Renal pelvis (tissue), 1 donor: ENCODE measurements at regions not wholly inside any gene's neighbourhood (a gene's known extent, or its start where the extent isn't known, plus 50 kb on each side); places are given as distances from the start of the nearest gene placed in this dataset.
"Not testable (repeated sequence)": the region's sequence is repeated elsewhere in the genome, so short reads cannot be mapped to it uniquely, and the experiment has no call there.

Source experiments
- DNase-seq: peaks from one replicate; pipeline ENCODE4 v3.0.0-alpha.2; 2013

- DNase-seq, result no peak
Observed at GRCh38 chr5:160479220-160479619, 57.6 kb downstream of the PTTG1 start.

GRCh38 chr5:160479926-160480325, 58.3 kb downstream of the PTTG1 start:
- DNase-seq, result no peak

GRCh38 chr5:160480652-160481051, 59.0 kb downstream of the PTTG1 start:
- no peak for DNase-seq

GRCh38 chr5:160484678-160485077, 63.0 kb downstream of the PTTG1 start:
- DNase-seq, result no peak

DNA sequence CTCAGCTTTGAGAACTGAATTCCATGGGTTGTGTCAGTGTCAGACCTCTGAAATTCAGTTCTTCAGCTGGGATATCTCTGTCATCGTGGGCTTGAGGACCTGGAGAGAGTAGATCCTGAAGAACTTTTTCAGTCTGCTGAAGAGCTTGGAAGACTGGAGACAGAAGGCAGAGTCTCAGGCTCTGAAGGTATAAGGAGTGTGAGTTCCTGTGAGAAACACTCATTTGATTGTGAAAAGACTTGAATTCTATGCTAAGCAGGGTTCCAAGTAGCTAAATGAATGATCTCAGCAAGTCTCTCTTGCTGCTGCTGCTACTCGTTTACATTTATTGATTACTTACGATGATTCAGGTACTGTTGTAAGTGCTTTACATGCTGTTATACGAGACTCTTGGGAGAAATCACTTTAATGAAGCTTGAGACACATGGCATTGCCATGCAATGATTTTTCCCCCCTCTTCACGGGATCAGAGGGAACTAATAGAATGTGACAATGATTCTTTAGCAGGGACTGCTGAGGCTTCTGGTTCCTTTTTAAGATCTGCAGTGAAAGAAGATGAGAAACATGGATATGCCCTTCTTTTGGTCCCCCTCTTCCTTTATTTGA, 63.8 kb downstream of the PTTG1 start:
- DNase-seq, result no peak

DNA sequence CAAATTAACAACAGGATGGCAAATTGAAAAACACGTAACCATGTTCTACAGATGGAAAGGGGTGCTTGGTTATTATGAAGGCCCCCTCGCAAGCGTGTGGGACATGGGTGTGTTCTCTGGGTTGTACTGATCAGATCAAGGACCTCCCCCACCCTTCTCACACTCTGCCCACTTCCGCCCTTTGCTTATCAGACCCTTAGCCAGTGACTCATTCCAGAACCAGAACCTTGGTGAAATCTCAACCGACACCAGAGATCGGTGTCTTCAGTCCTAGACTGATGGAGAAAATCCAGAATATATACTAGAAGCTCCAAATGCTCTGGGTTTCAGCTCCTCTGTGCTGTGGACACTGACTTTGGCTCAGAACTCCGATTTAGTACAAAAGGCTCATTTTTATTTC, 64.9 kb downstream of the PTTG1 start:
- DNase-seq, result no peak

- no peak for DNase-seq
Observed at GRCh38 chr5:160488394-160489325, 67.0 kb downstream of the PTTG1 start.

DNA sequence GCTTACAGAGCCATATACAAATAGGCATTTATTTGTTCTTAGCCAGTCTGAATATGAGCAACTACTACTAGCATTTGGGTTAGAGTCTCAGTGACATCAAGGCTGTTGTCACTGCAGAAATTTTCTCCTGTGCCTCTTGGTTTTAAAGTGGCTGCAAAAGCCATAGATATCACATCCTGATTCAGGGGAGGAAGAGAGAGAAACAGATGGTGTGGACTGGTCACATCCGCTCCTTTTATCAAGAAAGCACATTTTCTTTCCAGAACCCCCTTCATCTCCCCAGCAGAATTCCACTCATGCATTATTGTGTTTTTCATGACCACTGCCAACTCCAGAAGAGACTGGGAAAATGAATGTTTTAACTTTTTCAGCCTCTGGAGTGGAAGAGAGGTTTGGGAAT, 69.8 kb downstream of the PTTG1 start:
- DNase-seq, result no peak

DNA sequence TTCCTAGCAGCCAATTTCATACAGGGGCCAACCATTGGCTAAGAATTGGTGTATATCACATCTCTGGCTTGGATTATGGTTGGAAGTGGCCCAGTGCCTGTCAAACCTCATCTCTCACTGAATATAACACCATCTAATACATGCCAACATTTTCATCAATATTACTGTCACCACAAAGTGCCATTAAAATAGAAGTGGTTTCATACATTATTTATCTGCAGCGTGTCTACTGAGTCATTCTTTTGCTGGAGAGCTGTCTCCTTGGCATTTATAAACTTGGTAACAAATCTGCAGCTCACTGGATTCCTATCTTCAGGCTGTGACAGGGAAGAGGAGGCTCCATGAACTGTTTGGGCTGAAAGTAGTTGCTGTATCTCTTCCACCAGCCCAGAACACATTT, 70.9 kb downstream of the PTTG1 start:
- DNase-seq, result no peak

- DNase-seq, result no peak
Observed at GRCh38 chr5:160493806-160494338, 72.2 kb downstream of the PTTG1 start.

- DNase-seq, result no peak
Observed at GRCh38 chr5:160494451-160494850, 72.8 kb downstream of the PTTG1 start.

DNA sequence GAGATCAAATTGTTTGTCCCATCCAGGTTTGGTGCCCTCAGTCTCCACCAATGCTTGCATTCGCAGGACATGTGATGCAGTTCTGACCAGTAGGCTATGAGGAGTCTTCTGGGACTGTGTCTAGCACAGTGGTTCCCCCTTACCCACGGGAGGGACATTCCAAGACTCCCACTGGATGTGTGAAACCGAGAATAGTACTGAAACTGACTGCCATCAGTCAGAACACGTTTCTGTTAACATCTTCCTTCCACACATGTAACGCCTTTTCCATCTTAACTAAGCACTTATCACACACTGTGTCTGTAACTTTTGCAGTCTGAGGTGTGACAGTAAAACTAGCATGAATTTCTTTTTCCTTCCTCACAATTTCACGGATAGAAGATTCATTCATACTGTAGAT, 74.7 kb downstream of the PTTG1 start:
- no peak for DNase-seq

DNA sequence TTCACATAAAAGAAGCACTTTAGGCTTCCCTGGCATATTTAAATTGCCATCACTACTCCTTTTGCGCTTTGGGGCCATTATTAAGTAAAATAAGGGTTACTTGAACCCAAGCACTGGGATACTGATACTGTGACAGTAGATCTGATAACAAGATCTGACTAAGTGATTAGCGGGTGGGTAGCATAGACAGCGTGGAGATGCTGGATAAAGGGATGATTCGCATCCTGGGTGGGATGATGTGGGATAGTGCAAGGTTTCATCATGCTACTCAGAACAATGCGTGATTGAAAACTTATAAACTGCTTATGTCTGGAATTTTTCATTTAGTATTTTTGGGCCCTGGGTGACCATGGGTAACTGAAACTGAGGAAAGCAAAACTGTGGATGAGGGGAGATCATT, 75.1 kb downstream of the PTTG1 start:
- no peak for DNase-seq

DNA sequence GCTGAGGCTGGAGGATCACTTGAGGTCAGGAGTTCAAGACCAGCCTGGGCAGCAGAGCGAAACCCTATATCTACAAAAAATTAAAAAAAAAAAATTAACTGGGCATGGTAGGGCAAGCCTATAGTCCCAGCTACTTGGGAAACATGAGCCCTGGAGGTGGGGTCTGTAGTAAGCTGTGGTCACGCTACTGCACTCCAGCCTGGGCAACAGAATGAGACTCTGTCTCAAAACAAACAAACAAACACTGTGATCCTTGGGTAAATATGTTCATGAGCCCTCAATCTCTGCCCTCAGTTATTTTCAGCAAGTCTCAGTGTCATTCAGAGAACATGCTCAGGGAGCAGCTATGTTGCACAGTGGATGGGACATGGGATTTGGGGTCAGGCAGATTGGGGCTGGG, 76.2 kb downstream of the PTTG1 start:
- DNase-seq, result peak; percentile 21

- DNase-seq, result not testable (repeated sequence)
Observed at GRCh38 chr5:160498441-160499043, 76.9 kb downstream of the PTTG1 start.

DNA sequence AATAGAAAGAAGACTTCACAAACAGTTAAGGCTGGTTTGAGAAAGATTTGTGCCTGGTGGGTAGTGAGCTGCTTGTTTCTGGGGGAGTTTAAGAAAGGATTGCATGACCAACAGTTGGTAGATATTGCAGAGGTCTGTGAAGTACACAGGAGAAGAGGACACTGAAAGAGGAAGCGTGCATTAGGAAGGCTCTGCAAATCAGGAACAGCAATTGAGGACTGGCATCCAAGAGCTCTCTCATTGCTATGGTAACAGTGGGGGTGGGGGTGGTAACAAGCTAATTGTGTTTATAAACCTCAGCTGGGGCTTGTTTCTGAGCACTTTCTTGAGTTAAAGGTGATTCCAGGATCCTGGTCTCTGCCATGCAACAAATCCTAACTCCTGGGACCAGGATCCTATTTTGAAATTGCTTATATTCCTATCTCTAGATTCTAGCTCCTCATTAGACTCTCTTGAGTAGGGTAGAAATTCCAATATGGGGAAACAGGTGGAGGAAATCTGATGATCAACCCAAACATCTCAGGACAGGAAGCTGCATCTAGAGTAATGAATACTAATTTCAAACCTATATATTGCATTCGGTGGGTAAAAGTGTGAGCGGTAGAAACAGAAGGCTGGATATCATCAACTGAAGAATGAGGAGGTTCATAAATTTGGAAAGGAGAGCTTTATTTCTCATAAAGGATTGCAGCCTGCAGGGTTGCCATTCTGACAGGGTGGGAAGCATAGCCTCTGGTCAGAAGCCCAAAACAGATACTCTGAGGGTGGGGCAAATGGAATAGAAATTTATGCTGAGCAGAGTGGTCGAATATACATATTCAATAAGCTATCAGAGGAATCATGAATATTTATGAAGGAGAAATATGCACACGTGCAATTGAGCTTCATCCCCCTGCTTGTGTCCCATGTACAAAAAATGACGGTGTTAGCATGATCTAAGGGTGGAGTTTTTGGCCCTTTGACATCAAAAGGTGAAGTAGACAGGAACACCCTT, 79.4 kb downstream of the PTTG1 start:
- DNase-seq, result no peak

- DNase-seq, result no peak
Observed at GRCh38 chr5:160504906-160505305, 83.3 kb downstream of the PTTG1 start.

DNA sequence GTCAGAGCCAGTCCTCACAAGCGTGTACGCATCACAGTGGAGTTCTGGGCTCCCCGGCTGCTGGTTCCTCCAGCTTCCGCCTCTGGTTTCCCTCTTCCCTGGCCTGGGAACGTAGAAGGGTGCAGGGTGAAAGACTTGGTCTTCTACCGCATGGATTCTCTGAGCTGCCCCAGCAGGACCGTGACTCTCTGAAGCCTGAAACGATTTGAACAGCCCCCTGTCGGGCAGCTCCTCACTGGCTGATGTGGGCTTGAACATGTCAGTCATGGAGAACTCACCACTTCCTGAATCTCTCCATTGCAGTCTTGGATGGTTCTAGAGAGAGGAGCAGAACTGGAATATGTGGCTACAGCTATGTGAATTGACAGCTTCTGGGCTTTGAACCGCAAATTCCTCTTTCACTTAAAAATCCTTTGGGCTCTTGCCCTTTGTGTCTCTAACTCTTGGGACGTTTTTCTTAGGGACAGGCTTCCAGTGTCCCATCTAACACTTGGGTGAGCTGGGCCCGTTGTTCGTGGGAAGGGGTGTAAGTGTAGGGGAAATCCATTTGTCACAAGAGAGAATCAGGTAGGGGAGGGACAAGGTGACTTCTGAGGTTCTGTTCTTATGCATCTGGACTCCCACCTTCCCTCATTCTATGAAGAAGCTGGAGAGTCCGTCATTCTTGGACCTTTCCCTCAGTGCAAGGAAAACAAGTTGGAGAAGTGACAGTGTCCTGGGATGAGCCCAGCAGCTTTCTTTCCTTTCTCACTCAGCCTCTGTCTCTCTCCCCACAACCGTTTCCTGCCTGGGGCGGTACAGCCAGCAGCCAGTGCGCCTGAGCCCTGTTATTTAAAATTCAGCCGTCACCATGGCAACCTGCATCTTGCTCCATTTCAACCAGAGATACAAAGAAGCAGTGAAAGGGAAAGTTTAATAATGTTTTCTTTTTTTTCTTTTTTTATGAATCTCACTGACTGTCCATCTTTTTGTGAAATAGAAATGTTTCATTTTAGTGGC, 84.7 kb downstream of the PTTG1 start:
- peak; percentile 24 for DNase-seq

- DNase-seq, result no peak
Observed at GRCh38 chr5:160507221-160507721, 85.6 kb downstream of the PTTG1 start.

- peak; percentile 75 for DNase-seq
Observed at GRCh38 chr5:160508780-160509361, 87.2 kb downstream of the PTTG1 start.
